ENCODE measurements at regions not wholly inside any gene's neighbourhood (a gene's known extent, or its start where the extent isn't known, plus 50 kb on each side); places are given as distances from the start of the nearest gene placed in this dataset.

DNA sequence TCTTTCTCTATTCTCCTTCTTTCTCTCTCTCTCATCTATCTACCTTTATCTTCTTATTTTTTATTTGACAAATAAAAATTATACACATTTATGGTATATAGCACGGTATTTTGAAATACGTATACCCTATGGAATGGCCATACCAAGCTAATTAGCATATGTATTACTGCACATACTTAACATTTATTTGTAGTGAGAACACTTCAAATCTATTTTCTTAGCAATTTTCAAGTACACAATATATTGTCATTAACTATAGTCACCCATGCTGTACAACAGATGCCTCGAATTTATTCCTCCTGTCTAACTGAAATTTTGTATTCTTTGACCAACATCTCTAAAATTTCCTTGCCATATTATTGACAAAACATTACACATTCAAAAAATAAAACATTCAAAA is 447.1 kb downstream of the MIAT start (continued):
- TF ChIP-seq, protein P1, sequence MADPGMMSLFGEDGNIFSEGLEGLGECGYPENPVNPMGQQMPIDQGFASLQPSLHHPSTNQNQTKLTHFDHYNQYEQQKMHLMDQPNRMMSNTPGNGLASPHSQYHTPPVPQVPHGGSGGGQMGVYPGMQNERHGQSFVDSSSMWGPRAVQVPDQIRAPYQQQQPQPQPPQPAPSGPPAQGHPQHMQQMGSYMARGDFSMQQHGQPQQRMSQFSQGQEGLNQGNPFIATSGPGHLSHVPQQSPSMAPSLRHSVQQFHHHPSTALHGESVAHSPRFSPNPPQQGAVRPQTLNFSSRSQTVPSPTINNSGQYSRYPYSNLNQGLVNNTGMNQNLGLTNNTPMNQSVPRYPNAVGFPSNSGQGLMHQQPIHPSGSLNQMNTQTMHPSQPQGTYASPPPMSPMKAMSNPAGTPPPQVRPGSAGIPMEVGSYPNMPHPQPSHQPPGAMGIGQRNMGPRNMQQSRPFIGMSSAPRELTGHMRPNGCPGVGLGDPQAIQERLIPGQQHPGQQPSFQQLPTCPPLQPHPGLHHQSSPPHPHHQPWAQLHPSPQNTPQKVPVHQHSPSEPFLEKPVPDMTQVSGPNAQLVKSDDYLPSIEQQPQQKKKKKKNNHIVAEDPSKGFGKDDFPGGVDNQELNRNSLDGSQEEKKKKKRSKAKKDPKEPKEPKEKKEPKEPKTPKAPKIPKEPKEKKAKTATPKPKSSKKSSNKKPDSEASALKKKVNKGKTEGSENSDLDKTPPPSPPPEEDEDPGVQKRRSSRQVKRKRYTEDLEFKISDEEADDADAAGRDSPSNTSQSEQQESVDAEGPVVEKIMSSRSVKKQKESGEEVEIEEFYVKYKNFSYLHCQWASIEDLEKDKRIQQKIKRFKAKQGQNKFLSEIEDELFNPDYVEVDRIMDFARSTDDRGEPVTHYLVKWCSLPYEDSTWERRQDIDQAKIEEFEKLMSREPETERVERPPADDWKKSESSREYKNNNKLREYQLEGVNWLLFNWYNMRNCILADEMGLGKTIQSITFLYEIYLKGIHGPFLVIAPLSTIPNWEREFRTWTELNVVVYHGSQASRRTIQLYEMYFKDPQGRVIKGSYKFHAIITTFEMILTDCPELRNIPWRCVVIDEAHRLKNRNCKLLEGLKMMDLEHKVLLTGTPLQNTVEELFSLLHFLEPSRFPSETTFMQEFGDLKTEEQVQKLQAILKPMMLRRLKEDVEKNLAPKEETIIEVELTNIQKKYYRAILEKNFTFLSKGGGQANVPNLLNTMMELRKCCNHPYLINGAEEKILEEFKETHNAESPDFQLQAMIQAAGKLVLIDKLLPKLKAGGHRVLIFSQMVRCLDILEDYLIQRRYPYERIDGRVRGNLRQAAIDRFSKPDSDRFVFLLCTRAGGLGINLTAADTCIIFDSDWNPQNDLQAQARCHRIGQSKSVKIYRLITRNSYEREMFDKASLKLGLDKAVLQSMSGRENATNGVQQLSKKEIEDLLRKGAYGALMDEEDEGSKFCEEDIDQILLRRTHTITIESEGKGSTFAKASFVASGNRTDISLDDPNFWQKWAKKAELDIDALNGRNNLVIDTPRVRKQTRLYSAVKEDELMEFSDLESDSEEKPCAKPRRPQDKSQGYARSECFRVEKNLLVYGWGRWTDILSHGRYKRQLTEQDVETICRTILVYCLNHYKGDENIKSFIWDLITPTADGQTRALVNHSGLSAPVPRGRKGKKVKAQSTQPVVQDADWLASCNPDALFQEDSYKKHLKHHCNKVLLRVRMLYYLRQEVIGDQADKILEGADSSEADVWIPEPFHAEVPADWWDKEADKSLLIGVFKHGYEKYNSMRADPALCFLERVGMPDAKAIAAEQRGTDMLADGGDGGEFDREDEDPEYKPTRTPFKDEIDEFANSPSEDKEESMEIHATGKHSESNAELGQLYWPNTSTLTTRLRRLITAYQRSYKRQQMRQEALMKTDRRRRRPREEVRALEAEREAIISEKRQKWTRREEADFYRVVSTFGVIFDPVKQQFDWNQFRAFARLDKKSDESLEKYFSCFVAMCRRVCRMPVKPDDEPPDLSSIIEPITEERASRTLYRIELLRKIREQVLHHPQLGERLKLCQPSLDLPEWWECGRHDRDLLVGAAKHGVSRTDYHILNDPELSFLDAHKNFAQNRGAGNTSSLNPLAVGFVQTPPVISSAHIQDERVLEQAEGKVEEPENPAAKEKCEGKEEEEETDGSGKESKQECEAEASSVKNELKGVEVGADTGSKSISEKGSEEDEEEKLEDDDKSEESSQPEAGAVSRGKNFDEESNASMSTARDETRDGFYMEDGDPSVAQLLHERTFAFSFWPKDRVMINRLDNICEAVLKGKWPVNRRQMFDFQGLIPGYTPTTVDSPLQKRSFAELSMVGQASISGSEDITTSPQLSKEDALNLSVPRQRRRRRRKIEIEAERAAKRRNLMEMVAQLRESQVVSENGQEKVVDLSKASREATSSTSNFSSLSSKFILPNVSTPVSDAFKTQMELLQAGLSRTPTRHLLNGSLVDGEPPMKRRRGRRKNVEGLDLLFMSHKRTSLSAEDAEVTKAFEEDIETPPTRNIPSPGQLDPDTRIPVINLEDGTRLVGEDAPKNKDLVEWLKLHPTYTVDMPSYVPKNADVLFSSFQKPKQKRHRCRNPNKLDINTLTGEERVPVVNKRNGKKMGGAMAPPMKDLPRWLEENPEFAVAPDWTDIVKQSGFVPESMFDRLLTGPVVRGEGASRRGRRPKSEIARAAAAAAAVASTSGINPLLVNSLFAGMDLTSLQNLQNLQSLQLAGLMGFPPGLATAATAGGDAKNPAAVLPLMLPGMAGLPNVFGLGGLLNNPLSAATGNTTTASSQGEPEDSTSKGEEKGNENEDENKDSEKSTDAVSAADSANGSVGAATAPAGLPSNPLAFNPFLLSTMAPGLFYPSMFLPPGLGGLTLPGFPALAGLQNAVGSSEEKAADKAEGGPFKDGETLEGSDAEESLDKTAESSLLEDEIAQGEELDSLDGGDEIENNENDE (IDR thresholded peaks at IDR 0.05; ENCODE audit: insufficient replicate concordance, low read length), result no peak
- TF ChIP-seq CEBPB (IDR thresholded peaks at IDR 0.05; ENCODE audit: low read depth, low read length) (no peak), ZNF274 (IDR thresholded peaks at IDR 0.05; ENCODE audit: borderline replicate concordance, extremely low read depth, low read length) (no peak), SP4 (IDR thresholded peaks at IDR 0.05; ENCODE audit: low read length) (no peak), SRF (IDR thresholded peaks at IDR 0.05; ENCODE audit: low read depth, low read length) (no peak), TCF12 (IDR thresholded peaks at IDR 0.05; ENCODE audit: low read depth, low read length) (no peak), RFX5 (IDR thresholded peaks at IDR 0.05; ENCODE audit: borderline replicate concordance, low read depth, low read length) (no peak), POU5F1 (IDR thresholded peaks at IDR 0.05; ENCODE audit: low read depth, low read length) (no peak), NANOG (IDR thresholded peaks at IDR 0.05; ENCODE audit: insufficient read depth, low read depth, low read length, poor library complexity, severe bottlenecking) (no peak), HDAC2 (IDR thresholded peaks at IDR 0.05; ENCODE audit: borderline replicate concordance in 1 of 2, low read depth in 2 of 2, low read length in 2 of 2) (no peak), POLR2AphosphoS5 (IDR thresholded peaks at IDR 0.05; ENCODE audit: low read depth, low read length) (no peak)

All from H1 (cell line).